ENCODE measurements at regions not wholly inside any gene's neighbourhood (a gene's known extent, or its start where the extent isn't known, plus 50 kb on each side); places are given as distances from the start of the nearest gene placed in this dataset.

GRCh38 chr1:231094421-231094820, 54.4 kb upstream of the FAM89A start:
- Histone ChIP-seq H3K4me2 (ENCODE audit: control insufficient read depth, insufficient read depth) (no peak overlapping the region), H4K20me1 (ENCODE audit: control insufficient read depth, insufficient read depth) (no peaks in the 10 kb centered on the region), H3K9ac (ENCODE audit: control insufficient read depth, insufficient read depth, low read length) (no peak overlapping the region), H3K79me2 (ENCODE audit: control insufficient read depth, insufficient read depth, low read length) (no peaks in the 10 kb centered on the region), H3K4me1 (ENCODE audit: control insufficient read depth, insufficient read depth, low read length) (no peaks in the 10 kb centered on the region), H3K4me3 (no peak overlapping the region), H3K27me3 (replicated peaks in 1 of 2; ENCODE audit: control insufficient read depth in 2 of 2, insufficient read depth in 2 of 2, low read length in 1 of 2) (no peaks in the 10 kb centered on the region; a peak in 1 of 4 replicates), H3K27ac (ENCODE audit: control insufficient read depth, insufficient read depth) (no peak overlapping the region), H3K36me3 (ENCODE audit: control insufficient read depth in 2 of 2, insufficient read depth in 2 of 2, low read length in 1 of 2) (no peaks in the 10 kb centered on the region), H2AFZ (ENCODE audit: control insufficient read depth, low read depth, low read length) (no peak overlapping the region), H3K9me3 (replicated peaks; ENCODE audit: control insufficient read depth, insufficient read depth, low read length) (no peaks in the 10 kb centered on the region)
- CTCF ChIA-PET = interaction anchor here (0.7 to 3.7 kb wide), 6 partner anchors 10 to 181 kb away, joined by 3 to 20 read pairs (median 4); no protein-coding TSS in a partner anchor
- ATAC-seq = no peak
- RAD21 ChIA-PET (ENCODE audit: unreplicated experiment) = interaction anchor here (0.7 kb wide), 1 partner anchor 122 kb away, joined by 4 read pairs; no protein-coding TSS in a partner anchor
- no peak for DNase-seq (ENCODE audit: low read depth, low spot score)
- intact Hi-C loops (cut with micrococcal nuclease; ENCODE audit: unreplicated experiment) = loop anchor here (10.0 kb wide), 1 partner anchor 300 kb away; no protein-coding TSS in a partner anchor
- no peak for FAIRE-seq
- POLR2A ChIA-PET = no interaction called here
- in situ Hi-C loops (cut with MboI) = loop anchor here (10.0 kb wide), 1 partner anchor 180 kb away; no protein-coding TSS in a partner anchor
- BruUV-seq (replicated peaks) = no TSS peak
- TF ChIP-seq SIN3A (IDR thresholded peaks at IDR 0.05; ENCODE audit: low read depth, low read length) (no peak), POU2F2 (IDR thresholded peaks at IDR 0.05; ENCODE audit: borderline replicate concordance, low read depth, low read length) (no peak), RAD21 (IDR thresholded peaks at IDR 0.05; ENCODE audit: insufficient read depth, low read depth, low read length) (no peak), BCL11A (IDR thresholded peaks at IDR 0.05; ENCODE audit: low read depth, low read length) (no peak), HSF1 (IDR thresholded peaks at IDR 0.05; ENCODE audit: low read depth, low read length) (no peak), USF1 (IDR thresholded peaks at IDR 0.05; ENCODE audit: borderline replicate concordance, extremely low read length, insufficient read depth, low read depth, low read length) (no peak), PAX8 (IDR thresholded peaks at IDR 0.05) (no peak), CBX5 (IDR thresholded peaks at IDR 0.05; ENCODE audit: low read depth) (no peak), RB1 (IDR thresholded peaks at IDR 0.05; ENCODE audit: borderline replicate concordance) (no peak), ZNF384 (IDR thresholded peaks at IDR 0.05; ENCODE audit: borderline replicate concordance, low read depth, low read length) (no peak), KDM1A (IDR thresholded peaks at IDR 0.05; ENCODE audit: borderline replicate concordance) (no peak), IRF5 (IDR thresholded peaks at IDR 0.05; ENCODE audit: borderline replicate concordance) (no peak), MTA2 (IDR thresholded peaks at IDR 0.05; ENCODE audit: low read depth) (no peak), CUX1 (IDR thresholded peaks at IDR 0.05; ENCODE audit: insufficient replicate concordance, low read depth, low read length) (no peak), SREBF2 (IDR thresholded peaks at IDR 0.05; ENCODE audit: low read length) (no peak), ATF3 (IDR thresholded peaks at IDR 0.05; ENCODE audit: borderline replicate concordance, extremely low read depth, low read depth, low read length) (no peak)
- SMC1A ChIA-PET (ENCODE audit: uncharacterized antibody, unreplicated experiment) = interaction anchor here (0.6 to 3.4 kb wide), 2 partner anchors 176 to 322 kb away, joined by 4 to 12 read pairs; no protein-coding TSS in a partner anchor
- 14% methylated on average over 3 of the region's 3 CpGs for WGBS (ENCODE audit: insufficient coverage, insufficient replicate concordance, low lambda C conversion rate, missing lambda C conversion rate)

Data from GM12878 (cell line).